LNCaP clone FGC (cell line): ENCODE measurements at regions not wholly inside any gene's neighbourhood (a gene's known extent, or its start where the extent isn't known, plus 50 kb on each side); places are given as distances from the start of the nearest gene placed in this dataset.

Experiments
- DNase-seq: peaks from one replicate; pipeline ENCODE4 v3.0.0-alpha.2; 2011; ENCODE audit warnings: low read depth
- H3K4me3 ChIP-seq: 2 replicates; pipeline ENCODE4 v1.5.1; 2011; ENCODE audit warnings: mild to moderate bottlenecking, low read depth, low read length, control low read depth
- TF ChIP-seq, protein P1 (sequence below): IDR thresholded peaks from 2 replicates; pipeline ENCODE4 v1.5.1; 2012; ENCODE audit warnings: mild to moderate bottlenecking; ENCODE audit not compliant: control insufficient read depth, insufficient read depth; ENCODE audit errors: extremely low read depth

DNA sequence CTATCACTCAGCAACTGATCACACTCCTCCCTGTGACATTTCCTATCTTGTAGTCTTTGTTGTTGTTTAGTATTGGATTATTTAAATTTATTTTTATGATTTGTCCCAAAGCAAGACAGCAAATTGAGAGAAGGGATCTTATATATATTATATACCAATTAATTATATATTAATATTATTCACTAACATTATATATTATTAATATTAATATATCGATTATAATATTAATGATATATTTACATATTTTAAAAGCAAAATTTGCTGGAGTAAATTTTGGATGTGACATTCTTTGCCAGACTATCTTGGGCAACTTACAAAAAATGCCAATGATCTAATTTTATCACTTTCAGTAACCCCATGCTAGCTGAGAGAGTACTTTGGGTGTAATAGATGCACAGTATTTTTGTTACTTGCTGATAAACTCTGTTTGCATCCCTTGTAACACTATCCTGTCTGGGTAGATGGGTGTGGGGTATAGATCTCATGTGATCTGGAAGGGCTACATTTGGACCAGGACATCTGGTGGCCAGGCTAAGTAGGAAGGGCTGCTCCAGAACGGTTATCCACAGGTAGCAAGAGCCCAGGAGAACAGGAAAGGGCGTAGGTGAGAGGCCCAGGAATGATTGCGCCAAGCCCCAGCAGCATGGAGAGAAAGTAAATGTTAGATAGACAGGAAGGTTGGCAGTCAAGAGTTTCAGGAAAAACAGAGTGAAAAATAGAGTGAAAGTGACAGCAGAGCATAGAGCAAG lies 608.6 kb upstream of the KIRREL3 start:
- TF ChIP-seq, protein P1, sequence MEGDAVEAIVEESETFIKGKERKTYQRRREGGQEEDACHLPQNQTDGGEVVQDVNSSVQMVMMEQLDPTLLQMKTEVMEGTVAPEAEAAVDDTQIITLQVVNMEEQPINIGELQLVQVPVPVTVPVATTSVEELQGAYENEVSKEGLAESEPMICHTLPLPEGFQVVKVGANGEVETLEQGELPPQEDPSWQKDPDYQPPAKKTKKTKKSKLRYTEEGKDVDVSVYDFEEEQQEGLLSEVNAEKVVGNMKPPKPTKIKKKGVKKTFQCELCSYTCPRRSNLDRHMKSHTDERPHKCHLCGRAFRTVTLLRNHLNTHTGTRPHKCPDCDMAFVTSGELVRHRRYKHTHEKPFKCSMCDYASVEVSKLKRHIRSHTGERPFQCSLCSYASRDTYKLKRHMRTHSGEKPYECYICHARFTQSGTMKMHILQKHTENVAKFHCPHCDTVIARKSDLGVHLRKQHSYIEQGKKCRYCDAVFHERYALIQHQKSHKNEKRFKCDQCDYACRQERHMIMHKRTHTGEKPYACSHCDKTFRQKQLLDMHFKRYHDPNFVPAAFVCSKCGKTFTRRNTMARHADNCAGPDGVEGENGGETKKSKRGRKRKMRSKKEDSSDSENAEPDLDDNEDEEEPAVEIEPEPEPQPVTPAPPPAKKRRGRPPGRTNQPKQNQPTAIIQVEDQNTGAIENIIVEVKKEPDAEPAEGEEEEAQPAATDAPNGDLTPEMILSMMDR = 0 out of 2 replicates have a peak, but pooled peaks have one; percentile 9
- DNase-seq = no peak
- H3K4me3 ChIP-seq = no peak overlapping the region

DNA sequence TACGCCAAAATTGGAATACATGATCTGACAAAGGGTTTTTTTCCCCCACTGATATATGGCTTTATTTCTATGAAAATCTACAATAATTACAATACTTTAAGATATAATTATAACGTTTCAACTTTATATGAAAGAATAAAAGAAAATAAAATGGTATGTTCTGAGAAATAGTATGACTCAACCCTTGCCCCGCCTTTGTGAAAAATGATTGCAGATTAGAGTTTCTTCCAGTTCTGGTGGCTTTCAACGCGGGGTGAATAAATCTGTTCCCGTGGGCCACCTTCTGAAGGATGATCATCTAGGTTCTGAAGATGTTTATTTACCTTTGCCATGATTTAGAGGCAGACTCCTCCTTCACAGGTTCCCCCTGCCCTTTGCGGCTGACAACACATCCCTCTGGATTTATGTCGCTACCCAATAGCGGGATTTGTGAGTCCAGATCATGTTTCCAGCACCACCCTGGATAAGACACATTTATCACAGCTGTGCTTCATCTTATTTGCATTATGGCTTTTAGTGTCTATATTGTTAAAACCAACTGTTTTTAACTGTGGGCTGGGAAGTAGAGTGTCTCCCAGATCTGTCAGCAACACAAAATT lies 607.0 kb upstream of the KIRREL3 start:
- DNase-seq = no peak
- TF ChIP-seq, protein P1 = no peak
- no peak overlapping the region for H3K4me3 ChIP-seq

DNA sequence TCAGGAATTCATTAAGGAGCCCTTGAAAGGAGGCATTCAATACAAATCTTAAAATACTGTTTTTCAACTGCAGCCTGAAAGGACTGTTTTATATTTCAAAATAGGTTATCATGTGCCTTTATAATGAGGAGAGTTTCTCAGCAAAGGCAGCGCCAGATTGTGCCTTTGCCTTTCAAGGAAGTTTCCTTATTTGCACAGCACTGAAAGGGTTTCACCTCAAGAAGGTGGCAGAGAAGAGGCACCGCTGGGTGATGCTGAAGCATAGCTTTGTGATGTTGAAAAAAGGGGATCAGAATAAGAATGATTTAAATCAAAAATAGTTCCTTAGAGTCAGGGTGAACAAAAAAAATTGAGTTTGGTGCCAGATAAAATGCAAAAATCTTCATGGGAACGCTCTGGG lies 601.0 kb upstream of the KIRREL3 start:
- DNase-seq = no peak
- TF ChIP-seq, protein P1 = no peak
- H3K4me3 ChIP-seq = no peak overlapping the region

DNA sequence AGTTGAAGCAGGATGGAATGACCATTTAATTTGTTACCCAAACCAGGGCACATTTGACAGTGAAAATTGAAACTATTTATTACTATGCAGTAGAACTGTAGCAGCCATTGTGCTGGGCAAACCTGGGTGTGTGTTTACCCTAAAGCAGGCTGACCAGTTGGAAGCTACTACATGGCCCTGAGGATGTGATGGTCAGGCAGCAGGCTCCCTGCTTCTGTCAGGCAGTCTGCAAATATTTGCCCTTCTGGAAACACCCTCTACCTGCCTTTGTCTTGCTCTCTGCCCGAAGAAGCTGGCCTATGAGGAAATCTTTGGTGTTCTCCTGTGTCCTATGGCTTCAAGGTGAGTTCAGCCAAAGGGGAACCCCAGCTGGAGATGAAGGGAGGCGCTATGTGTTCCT lies 600.1 kb upstream of the KIRREL3 start:
- TF ChIP-seq, protein P1 = no peak
- H3K4me3 ChIP-seq = no peak overlapping the region
- no peak for DNase-seq

DNA sequence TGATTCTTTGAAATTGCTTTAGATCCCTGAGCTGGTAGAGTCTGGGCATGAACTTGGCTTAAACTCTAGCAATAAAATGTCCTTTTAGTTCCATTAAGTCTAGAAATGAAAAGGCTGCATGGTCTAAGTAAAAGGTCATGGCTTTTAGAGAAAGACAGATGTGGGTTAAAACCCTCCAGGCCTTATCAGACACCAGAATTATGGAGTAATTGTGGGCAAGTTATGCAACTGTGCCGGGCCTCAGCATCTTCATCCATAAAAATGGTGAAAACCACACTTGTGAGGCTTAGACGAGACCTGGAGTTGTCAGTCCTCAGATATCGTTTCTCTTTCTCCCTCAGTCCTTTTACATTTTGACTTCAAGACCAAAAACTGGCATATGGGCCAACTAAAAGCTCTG lies 597.9 kb upstream of the KIRREL3 start:
- no peak for DNase-seq
- TF ChIP-seq, protein P1 = no peak
- H3K4me3 ChIP-seq = no peak overlapping the region

DNA sequence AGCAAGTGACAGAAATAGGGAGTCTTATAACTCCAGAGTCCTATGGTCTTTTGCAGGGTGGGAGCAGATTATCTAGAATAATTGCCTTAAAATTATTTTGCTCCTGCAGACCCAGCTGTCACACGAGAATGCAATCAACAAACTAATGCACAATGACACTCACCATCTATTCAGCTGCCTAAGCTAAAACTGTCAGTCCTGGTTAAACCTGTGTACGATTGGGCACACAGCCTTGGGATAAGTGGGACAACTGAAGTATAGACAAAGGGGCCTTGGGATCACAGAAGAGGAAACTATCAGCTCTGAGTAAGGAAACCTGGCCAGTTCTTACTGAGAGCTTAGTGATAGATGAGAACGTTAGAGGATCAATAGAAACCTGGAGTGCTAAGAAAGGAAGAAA lies 595.9 kb upstream of the KIRREL3 start:
- DNase-seq = no peak
- H3K4me3 ChIP-seq = no peak overlapping the region
- TF ChIP-seq, protein P1 = no peak

DNA sequence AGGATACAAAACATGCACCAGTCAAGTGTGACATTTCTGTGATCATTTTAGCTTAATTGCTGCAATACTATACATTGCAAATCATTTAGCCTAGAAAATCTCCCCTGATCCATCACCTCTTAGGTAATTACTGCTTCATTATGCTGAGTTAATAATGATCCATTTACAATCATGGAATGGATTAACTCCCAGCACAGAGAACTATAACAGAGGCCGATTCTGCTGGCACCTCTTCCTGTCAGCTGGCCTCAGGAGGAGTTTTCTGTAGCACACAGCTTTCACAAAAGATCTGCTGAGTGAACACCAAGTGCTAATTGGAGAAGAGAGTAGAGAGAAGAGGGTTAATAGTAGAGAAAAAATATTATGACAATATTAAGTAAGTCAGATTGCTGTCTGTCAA lies 591.8 kb upstream of the KIRREL3 start:
- H3K4me3 ChIP-seq = no peak overlapping the region
- TF ChIP-seq, protein P1 = no peak
- no peak for DNase-seq
